ENCODE measurements at regions not wholly inside any gene's neighbourhood (a gene's known extent, or its start where the extent isn't known, plus 50 kb on each side); places are given as distances from the start of the nearest gene placed in this dataset.

DNA sequence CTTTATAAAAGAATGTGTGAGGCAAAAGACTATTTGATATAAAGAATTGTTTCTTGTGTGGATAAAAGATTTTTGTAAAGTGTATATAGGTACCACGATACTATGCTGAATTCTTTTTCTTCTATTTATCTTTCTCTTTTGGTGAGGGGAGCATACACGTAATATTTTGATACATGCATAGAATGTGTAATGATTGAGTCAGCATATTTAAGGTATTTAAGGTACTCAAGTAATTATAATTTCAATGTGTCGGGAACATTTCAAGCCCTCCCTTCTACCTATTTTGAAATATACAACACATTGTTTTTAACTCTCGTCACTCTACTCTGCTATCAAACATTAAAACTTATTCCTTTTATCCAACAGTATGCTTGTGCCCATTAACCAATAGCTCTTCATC, 1221.6 kb upstream of the PHF14 start:
- no peak for DNase-seq
- no peak for TF ChIP-seq GATA1 (IDR thresholded peaks at IDR 0.05; ENCODE audit: low read depth, low read length)
- no peak for TF ChIP-seq POLR2A (IDR thresholded peaks at IDR 0.05; ENCODE audit: low read length)

DNA sequence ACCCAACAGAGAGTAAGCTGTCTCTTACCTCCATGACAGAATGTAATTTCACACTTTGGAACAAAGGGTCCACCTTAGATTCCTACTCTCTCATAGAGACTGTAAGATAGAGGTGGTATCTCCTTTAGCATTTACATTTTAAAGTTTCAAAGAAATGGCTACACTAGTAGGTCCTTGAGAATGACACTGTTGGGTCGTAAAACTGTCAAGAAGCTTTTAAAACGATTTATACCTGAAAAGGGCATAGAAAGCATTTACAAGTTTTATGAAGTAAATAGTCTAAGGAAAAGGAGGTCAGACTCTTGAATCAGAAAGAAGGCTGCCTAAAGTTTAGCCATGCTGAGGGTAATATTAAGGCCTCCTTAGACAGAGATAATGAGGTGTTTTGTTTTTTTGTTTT, 1212.4 kb upstream of the PHF14 start:
- DNase-seq: no peak
- TF ChIP-seq GATA1 (IDR thresholded peaks at IDR 0.05; ENCODE audit: low read depth, low read length) (no peak), POLR2A (IDR thresholded peaks at IDR 0.05; ENCODE audit: low read length) (no peak)

DNA sequence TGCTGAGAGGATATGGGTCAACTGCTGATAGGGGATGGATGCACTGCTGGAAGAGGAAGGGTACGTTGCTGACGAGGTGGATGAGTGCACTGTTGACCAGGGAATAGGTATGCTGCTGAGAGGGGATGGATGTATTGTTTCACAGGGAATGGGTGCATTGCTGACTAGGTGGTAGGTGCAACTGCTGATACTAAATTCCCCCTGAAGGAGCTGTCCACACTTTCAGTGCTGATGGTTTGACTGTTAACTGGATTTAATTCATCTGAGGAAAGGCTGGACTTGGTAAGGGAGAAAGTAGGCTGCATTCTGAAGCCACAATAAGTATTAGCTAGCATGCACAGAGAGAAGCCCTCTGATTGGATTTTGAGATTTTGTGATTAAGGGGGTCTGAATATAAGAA, 1196.8 kb upstream of the PHF14 start:
- no peak for DNase-seq
- TF ChIP-seq POLR2A (IDR thresholded peaks at IDR 0.05; ENCODE audit: low read length): no peak
- TF ChIP-seq GATA1 (IDR thresholded peaks at IDR 0.05; ENCODE audit: low read depth, low read length): no peak

DNA sequence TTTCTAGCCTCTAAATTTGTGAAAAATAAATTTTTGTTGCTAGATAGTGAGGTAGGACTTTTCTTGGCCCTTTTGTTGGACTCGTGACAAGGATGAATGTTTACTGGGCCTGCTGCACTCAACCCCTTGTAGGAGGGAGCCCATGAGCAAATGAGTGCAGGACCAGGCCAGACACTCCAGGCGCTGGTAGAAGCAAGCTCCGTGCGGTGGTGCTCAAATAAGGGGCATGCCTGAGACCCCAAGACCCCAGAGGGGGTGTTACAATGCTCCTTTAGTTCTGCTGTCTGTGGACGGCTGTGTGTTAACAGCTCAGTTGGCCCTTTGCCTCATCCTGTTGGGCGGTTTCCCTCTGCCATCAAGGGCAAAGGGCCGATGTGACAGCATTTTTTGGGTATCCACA, 1195.3 kb upstream of the PHF14 start:
- no peak for TF ChIP-seq GATA1 (IDR thresholded peaks at IDR 0.05; ENCODE audit: low read depth, low read length)
- DNase-seq: no peak

DNA sequence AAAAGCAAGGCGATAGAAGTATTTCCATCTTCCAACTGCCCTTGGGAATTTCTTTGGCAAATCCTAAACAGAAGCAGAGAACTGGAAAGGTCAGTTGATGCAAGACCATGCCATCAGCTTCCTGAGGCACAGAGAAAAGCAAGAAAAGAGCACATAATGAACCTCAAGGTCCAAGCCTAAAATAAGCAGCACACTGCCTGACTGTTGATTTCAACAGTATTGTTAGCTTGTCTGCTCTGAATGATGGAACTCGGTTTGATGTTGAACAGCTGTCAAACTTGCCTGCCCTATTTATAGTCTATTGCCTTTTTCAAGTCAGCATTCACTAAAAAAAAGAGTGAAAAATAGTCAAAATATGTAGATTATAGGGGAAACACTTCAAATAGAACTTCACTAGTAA, 1192.0 kb upstream of the PHF14 start:
- DNase-seq: no peak
- TF ChIP-seq POLR2A (IDR thresholded peaks at IDR 0.05; ENCODE audit: low read length) (no peak), GATA1 (IDR thresholded peaks at IDR 0.05; ENCODE audit: low read depth, low read length) (no peak)

DNA sequence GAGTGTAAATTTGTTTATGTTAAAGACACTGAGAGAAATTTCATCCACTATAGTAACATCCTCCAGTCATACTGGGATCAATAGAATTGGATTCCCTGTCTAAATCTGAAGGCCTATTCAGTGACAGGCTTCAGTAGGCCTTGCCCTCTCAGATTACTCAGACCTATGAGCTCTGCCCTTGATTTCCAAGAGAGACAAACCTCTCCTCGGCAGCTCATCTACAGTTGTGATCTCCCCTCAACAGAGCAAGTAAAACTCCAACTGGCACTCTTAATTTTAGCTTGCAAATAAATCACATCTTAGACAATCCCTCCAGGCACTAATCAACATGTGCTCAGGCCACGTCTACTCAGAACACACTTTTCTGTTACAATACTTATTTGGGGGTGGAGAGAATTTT, 1191.4 kb upstream of the PHF14 start:
- DNase-seq: no peak
- TF ChIP-seq POLR2A (IDR thresholded peaks at IDR 0.05; ENCODE audit: low read length): no peak
- no peak for TF ChIP-seq GATA1 (IDR thresholded peaks at IDR 0.05; ENCODE audit: low read depth, low read length)

DNA sequence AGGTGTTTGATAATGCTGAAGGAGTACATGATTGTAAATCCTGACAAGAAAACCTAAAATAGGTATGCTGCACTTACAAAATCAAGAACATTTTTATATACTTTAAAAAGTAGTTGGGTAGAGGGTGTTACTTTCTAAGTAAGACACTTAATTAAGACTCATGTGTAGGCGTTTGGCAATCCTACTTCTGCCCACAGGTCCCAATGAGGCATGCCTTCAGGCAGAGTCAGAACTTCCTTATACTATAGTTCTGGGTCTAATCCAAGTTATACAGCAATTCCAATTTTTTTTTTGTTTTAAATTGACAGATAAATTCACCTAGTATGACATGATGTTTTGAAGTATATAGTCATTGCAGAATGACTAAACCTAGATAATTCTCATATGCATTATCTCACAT, 1188.5 kb upstream of the PHF14 start:
- no peak for DNase-seq
- TF ChIP-seq POLR2A (IDR thresholded peaks at IDR 0.05; ENCODE audit: low read length): no peak
- no peak for TF ChIP-seq GATA1 (IDR thresholded peaks at IDR 0.05; ENCODE audit: low read depth, low read length)

DNA sequence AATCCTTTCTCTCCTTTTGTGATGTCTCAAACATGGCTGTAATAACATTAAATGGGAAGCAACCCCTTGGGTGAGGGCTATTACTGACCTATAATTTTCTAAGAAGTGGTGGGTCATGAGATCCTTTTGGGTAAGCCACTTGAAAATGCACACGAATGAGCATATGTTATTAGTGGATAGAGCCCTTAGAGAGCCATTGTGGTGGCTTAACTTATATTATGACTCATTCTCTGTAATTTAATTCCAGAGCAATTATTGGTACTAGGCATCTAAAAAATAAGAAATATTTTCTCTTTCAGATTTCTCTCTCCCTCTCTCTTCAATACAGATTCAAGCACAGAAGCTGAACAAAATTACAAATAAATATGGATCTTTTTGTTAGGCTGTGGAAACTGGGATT, 1177.4 kb upstream of the PHF14 start:
- no peak for DNase-seq
- TF ChIP-seq GATA1 (IDR thresholded peaks at IDR 0.05; ENCODE audit: low read depth, low read length) (no peak), POLR2A (IDR thresholded peaks at IDR 0.05; ENCODE audit: low read length) (no peak)

DNA sequence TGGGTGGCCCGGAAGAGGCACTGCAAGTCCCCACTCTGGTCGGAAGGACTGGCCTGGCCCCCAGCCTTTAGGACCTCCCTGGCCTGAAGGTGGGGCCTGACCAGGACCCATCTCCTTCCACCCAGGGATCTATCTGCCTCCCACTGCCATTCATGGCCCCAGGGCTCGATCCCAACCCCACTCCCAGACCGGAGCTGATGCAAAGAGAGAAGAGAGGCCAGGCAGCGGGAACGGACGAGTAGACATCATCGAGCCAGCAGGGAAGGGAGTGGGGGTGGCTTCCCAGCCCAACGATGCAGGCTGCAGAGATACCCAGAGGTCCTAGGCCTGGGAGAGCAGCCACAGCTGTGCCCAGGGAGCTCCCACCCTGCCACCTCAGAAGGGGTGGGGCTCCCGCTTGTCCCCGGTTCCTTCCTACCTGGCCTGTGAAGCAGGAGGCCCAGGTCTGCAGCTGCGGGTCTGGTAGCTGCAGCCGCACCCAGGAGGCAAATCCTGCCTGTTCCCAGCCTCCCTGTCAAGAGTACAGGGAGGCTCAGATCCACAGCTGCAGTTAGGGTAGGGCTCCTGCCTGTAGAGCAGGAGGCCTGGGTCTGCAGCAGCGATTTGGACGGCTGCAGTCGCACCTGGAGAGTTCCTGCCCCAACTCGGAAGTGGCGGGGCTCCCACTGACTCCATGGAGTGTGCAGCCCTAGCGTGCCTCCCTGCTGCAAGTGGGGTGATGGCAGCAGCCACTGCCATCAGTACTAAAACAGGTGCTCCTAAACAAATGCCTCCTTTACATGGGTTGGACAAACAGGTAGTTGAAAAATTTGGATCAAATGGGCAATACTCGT, 1151.0 kb upstream of the PHF14 start:
- no peak for TF ChIP-seq POLR2A (IDR thresholded peaks at IDR 0.05; ENCODE audit: low read length)
- no peak for TF ChIP-seq GATA1 (IDR thresholded peaks at IDR 0.05; ENCODE audit: low read depth, low read length)
- no peak for DNase-seq

DNA sequence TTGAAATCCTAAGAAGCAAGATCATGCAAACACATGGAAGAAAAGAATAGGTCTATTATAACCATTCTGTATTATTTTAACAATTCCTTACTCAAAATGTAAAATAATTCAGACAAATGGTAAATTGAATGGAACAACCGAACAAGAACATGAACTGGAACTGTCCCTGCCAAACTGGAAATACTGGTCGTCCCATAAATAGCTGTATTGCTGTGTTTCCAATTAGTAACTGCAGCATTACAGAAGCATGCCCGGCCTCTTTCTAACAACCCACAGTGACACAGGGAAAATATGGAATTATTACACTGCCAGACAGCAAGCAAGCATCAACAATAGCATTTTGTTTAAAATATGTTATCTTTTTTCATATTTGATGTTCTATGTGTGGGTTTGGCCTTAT, 1138.5 kb upstream of the PHF14 start:
- TF ChIP-seq POLR2A (IDR thresholded peaks at IDR 0.05; ENCODE audit: low read length) (no peak), GATA1 (IDR thresholded peaks at IDR 0.05; ENCODE audit: low read depth, low read length) (no peak)
- DNase-seq: no peak

DNA sequence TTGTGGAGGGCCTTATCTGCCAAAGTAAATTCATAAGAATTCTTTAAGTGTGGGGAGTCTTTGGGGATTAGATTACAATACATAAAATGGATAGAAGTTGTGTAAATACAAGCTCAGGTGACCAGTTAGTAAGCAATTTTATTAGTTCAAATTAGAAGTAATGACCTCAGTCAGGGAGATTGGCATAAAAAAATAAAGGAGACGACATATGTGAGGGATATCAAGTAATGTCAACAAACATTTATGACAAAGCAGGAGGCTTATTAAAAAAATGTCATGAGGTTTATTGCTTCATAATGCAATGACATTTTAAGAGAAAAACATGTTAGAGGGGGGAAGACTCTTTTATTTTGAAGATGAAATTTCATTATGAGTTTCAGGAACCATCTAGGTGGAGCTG, 1137.0 kb upstream of the PHF14 start:
- DNase-seq: no peak

DNA sequence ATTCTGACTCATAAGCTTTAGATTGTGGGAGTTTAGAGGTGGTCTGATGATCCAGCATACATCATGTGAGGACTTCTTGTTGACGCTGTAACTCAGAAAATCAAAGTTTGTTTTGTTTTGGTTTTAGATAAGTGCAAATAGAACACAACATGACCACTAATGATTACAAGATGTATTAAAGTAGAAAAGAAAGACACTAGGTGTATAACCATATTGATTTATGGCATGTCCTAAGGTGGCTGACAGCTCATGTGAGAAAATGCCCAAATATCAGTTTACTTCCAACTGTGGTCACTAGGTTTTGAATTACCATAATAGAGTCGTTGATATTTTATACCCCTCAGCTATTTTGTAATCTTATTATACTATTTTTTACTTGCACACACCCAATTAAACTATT, 1131.4 kb upstream of the PHF14 start:
- TF ChIP-seq GATA1 (IDR thresholded peaks at IDR 0.05; ENCODE audit: low read depth, low read length): no peak
- no peak for TF ChIP-seq POLR2A (IDR thresholded peaks at IDR 0.05; ENCODE audit: low read length)
- no peak for DNase-seq

More for the DNA sequence above, 1137.0 kb upstream of the PHF14 start:
- TF ChIP-seq GATA1 (IDR thresholded peaks at IDR 0.05; ENCODE audit: low read depth, low read length) (no peak), POLR2A (IDR thresholded peaks at IDR 0.05; ENCODE audit: low read length) (no peak)

DNA sequence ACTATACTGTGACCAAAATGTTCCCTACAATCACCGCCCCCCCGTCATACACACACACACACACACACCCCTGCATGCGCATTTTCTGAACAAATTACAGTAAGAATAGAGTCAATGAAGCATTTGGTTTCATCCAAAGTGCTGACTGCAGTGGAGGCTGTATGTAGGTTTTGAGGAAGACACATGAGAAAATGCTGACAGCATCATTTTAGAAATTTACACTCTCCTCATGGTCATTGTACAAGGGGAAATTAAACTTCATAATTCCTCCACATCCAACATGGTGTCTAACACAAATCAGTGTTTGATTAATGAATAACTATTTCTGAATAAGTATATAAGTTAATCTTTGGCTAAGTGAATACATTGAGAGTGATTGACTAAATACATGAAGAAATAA, 1126.8 kb upstream of the PHF14 start:
- no peak for DNase-seq

DNA sequence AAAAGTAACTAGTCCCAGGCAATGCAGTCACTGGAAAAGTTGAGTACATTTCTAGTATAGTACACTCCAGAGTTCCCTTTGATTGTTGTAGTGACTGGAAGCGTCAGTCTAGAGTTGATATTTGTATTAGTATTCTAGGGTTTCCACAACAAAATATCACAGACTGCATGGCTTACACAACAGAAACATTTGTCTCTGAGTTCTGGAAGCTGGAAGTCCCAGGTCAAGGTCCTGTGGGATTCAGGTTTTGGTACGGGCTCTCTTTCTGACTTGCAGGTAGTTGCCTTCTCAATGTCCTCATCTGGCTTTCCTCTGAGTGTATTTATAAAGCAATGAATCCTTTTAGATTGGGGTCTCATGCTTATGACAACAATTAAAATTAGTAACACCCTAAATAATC, 1119.1 kb upstream of the PHF14 start:
- TF ChIP-seq GATA1 (IDR thresholded peaks at IDR 0.05; ENCODE audit: low read depth, low read length) (no peak), POLR2A (IDR thresholded peaks at IDR 0.05; ENCODE audit: low read length) (no peak)
- peak in 1 of 2 experiments; percentile 0 for DNase-seq

More for the DNA sequence above, 1126.8 kb upstream of the PHF14 start:
- TF ChIP-seq GATA1 (IDR thresholded peaks at IDR 0.05; ENCODE audit: low read depth, low read length) (no peak), POLR2A (IDR thresholded peaks at IDR 0.05; ENCODE audit: low read length) (no peak)

DNA sequence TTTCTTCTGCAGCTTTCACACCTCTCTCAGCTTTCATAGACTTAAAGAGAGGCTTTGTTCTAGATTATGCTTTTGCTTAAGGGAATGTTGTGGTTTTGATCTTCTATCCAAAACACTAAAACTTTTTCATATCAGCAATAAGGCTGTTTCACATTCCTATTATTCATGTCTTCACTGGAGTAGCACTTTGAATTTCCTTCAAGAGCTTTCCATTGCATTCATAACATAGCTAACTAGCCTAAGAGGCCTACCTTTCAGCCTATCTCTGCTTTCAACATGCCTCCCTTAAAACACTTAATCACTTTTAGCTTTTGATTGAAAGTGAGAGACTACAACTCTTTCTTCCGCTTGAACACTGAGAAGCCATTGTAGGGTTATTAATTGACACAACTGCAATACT, 1117.0 kb upstream of the PHF14 start:
- DNase-seq: no peak
- TF ChIP-seq POLR2A (IDR thresholded peaks at IDR 0.05; ENCODE audit: low read length) (no peak), GATA1 (IDR thresholded peaks at IDR 0.05; ENCODE audit: low read depth, low read length) (no peak)

Measured in erythroblast (primary cell).